Fibroblast of pulmonary artery (primary cell): ENCODE measurements at regions not wholly inside any gene's neighbourhood (a gene's known extent, or its start where the extent isn't known, plus 50 kb on each side); places are given as distances from the start of the nearest gene placed in this dataset.

ENCODE experiments used
- DNase-seq: peaks from one replicate; pipeline ENCODE4 v3.0.0-alpha.2; 2010; ENCODE audit warnings: low read depth
- H3K4me3 ChIP-seq: replicated peaks from 2 replicates; pipeline ENCODE4 v1.5.1; 2011; ENCODE audit warnings: low read depth, mild to moderate bottlenecking, control low read depth, low read length, moderate library complexity
- TF ChIP-seq, protein P1 (sequence below): IDR thresholded peaks from 2 replicates; pipeline ENCODE4 v1.5.1; 2011; ENCODE audit warnings: mild to moderate bottlenecking, control low read depth, low read length, inconsistent platforms; ENCODE audit errors: missing control alignments

DNA sequence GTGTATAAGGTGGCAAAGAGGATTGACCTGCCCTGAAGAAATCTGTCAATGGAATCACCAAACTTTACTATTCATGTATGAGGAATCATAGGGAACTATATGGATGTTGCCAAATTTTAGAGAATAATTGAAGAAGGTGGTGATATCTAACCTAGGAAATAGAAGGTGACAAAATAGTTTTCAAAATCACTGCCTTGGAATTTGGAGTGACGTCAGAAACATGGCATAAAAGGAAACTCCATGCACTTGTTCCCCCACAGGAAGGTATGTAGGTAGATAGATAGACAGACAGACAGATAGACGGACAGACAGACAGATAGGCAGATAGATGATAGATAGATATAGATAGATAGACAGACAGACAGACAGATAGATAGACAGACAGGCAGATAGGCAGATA lies 793.9 kb upstream of the AMOT start:
- TF ChIP-seq, protein P1, sequence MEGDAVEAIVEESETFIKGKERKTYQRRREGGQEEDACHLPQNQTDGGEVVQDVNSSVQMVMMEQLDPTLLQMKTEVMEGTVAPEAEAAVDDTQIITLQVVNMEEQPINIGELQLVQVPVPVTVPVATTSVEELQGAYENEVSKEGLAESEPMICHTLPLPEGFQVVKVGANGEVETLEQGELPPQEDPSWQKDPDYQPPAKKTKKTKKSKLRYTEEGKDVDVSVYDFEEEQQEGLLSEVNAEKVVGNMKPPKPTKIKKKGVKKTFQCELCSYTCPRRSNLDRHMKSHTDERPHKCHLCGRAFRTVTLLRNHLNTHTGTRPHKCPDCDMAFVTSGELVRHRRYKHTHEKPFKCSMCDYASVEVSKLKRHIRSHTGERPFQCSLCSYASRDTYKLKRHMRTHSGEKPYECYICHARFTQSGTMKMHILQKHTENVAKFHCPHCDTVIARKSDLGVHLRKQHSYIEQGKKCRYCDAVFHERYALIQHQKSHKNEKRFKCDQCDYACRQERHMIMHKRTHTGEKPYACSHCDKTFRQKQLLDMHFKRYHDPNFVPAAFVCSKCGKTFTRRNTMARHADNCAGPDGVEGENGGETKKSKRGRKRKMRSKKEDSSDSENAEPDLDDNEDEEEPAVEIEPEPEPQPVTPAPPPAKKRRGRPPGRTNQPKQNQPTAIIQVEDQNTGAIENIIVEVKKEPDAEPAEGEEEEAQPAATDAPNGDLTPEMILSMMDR: no peak
- H3K4me3 ChIP-seq: no peak overlapping the region
- no peak for DNase-seq

DNA sequence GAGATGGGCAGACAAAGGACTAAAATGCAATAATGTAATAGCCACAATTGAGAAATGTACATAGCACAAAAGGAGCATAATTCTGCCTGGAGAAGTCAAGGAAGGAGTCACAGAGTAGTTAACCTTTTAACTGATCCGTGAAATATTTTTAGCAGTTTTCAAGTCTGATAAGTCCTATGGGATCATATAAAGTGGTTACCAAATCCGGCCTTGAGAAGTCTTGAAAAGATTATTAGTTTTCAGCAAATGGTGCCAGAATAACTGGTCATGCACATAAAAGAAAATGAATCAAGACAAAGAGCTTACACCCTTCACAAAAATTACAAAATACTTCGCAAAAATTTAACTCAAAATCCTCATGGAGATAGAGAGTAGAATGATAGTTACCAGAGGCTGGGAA lies 788.7 kb upstream of the AMOT start:
- DNase-seq: no peak
- TF ChIP-seq, protein P1: no peak
- H3K4me3 ChIP-seq: no peak overlapping the region

DNA sequence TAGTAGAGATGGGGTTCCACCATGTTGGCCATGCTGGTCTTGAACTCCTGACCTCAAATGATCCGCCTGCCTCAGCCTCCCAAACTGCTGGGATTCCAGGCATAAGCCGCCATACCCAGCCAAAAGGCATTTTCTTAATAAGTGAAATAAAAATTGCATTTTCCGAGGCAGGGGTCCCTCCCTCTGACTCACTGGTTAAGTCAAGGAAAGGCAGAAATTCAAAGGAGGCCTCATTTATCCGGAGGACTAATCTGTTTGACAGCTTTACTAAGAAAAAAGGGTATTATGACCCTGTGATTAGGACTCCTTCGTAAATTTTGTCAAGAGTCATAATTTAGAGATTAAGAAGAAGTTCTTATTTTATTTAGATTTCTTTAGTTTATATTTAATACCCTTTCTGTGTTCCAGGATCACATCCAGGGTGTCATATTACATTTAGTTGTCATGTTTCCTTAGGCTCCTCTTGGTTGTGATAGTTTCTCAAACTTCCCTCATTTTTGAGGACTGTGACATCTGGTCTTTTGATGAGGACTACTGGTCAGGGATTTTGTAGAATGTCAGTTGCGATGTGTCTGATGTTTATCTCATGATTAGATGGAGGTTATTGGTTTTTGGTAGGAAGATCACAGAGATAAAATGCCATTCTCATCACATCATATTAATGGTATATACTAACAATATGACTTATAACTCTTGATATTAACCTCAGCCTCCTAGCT lies 753.7 kb upstream of the AMOT start:
- H3K4me3 ChIP-seq: no peak overlapping the region
- TF ChIP-seq, protein P1: no peak
- DNase-seq: no peak

DNA sequence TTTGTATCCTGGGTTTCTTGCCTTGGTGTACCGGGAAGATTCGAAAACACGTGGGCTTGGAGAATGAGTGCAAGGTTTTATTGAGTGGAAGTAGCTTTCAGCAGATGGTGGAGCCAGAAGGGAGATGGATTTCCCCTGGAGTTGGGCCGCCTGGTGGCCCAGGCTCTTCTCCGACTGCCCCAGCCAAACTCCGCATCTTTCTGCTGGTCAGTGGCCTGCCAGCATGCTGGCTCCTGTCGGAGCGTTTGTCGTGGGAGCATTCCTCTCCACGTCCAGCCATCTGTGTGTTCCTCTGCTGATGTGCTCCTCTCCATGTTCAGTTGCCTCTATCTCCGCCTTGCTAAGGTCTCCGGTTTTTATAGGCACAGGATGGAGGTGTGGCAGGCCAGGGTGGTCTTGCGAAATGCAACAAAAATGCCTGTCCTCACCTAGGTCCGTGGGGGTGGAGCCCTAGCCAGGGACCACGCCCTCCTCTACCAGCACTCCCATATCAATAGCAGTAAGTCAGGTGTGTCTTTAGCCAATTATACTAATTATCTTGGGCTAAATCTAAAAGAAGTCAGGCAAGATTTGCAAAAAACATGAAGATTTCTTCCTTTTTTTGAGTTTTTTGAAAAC lies 745.8 kb upstream of the AMOT start:
- TF ChIP-seq, protein P1: no peak
- no peak for DNase-seq
- no peak overlapping the region for H3K4me3 ChIP-seq

- no peak overlapping the region for H3K4me3 ChIP-seq
- no peak for DNase-seq
- TF ChIP-seq, protein P1: no peak
Measured at GRCh38 chrX:113580486-113580885, 739.9 kb upstream of the AMOT start.

GRCh38 chrX:113558576-113558975 lies 717.9 kb upstream of the AMOT start:
- TF ChIP-seq, protein P1: no peak
- no peak for DNase-seq

GRCh38 chrX:113551919-113552318 lies 711.3 kb upstream of the AMOT start:
- DNase-seq: no peak
- no peak overlapping the region for H3K4me3 ChIP-seq
- TF ChIP-seq, protein P1: no peak

More at GRCh38 chrX:113558576-113558975, 717.9 kb upstream of the AMOT start:
- no peak overlapping the region for H3K4me3 ChIP-seq
